Activated T-cell treated with anti-CD3 and anti-CD28 coated beads, Interleukin-2, amount 50 U/mL, for 72 hours (primary cell): ENCODE measurements at regions not wholly inside any gene's neighbourhood (a gene's known extent, or its start where the extent isn't known, plus 50 kb on each side); places are given as distances from the start of the nearest gene placed in this dataset.

Experiments used
- ATAC-seq, 2 donors: fragments of 150-1000 bp; cut with Tn5 transposase; replicated peaks in 1 of 2; 2 replicates each; pipeline ENCODE4 v1.10.0; 2021; ENCODE audit warnings: moderate library complexity in 2 of 2, mild to moderate bottlenecking in 1 of 2
- DNase-seq, 2 donors: peaks; one replicate each; pipeline ENCODE4 v3.0.0; 2021 to 2022; ENCODE audit warnings: mixed read lengths in 1 of 2
- H3K27ac Mint-ChIP-seq: one replicate; pipeline ENCODE4 v1.8.0; 2022; ENCODE audit warnings: mild to moderate bottlenecking, moderate library complexity, mixed read lengths
- H3K27me3 Mint-ChIP-seq: one replicate; pipeline ENCODE4 v1.8.0; 2022; ENCODE audit warnings: low read depth, mixed read lengths
- H3K36me3 Mint-ChIP-seq, 2 donors: one replicate each; pipeline ENCODE4 v1.8.0; 2022; ENCODE audit warnings: mixed read lengths in 2 of 2, mild to moderate bottlenecking in 1 of 2; ENCODE audit not compliant: insufficient read depth in 2 of 2
- H3K4me1 Mint-ChIP-seq: one replicate; pipeline ENCODE4 v1.8.0; 2022; ENCODE audit warnings: low read depth, mixed read lengths
- H3K4me3 Mint-ChIP-seq, 2 donors: one replicate each; pipeline ENCODE4 v1.8.0; 2022; ENCODE audit warnings: mild to moderate bottlenecking in 2 of 2, mixed read lengths in 2 of 2, moderate library complexity in 2 of 2
- H3K9me3 Mint-ChIP-seq, 2 donors: one replicate each; pipeline ENCODE4 v1.8.0; 2022; ENCODE audit warnings: mixed read lengths in 2 of 2

DNA sequence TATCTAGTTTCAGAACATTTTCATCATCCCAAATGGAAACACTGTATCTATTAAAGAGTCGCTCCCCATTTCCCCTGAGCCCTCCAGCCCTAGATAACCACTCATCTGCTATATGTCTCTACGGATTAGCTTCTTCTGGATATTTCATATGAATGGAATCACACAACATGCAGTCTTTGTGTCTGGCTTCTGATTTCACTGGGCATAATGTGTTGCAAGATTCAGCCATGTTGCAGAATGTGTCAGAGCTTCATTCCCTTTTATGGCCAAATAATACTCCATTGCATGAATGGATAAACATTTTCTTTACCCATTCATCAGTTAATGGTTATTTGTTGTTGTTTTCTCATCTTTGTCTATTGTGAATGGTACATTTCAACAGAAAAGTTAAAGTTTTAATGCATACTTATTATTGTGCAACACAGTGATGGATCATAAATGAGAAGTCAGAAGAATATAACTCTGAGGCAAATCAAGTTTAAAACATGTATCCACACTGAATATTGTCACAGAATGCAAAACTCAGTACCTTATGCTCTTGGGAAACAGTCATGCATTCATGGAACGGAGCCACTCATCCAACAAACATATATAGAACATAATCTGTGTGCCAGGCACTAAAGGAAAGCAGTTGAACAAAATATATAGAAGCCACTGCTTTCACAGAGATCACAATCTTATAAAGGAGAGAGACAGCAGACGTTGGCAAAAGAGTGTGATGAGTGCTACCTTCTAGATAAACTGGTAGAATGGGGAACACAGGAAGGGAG, 57.8 kb upstream of the MAGEA4 start:
- H3K36me3 Mint-ChIP-seq = no peaks in the 10 kb centered on the region
- no peak overlapping the region for H3K4me3 Mint-ChIP-seq
- peaks cover 33% of the 10 kb centered on the region for H3K27me3 Mint-ChIP-seq
- H3K27ac Mint-ChIP-seq = no peak overlapping the region
- H3K9me3 Mint-ChIP-seq = peaks cover 0 to 2% of the 10 kb centered on the region in 2 donors
- DNase-seq = no peak
- ATAC-seq = no peak
- no peaks in the 10 kb centered on the region for H3K4me1 Mint-ChIP-seq

DNA sequence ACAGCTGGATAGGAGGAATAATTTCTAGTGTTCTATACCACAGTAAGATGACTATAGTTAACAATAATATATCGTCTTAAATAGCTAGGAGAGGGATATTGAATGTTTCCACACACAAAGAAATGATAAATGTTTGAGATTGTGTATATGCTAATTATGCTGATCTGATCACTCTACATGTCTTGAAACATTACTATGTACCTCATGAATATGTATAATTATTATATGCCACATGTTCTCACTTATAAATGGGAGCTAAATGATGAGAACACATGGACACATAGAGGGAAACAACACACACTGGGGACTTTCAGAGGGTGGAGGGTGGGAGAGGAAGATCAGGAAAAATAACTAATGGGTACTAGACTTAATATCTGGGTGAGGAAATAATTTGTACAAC, 53.2 kb upstream of the MAGEA4 start:
- Mint-ChIP-seq H3K4me1 (no peaks in the 10 kb centered on the region), H3K4me3 (no peak overlapping the region), H3K9me3 (peaks cover 0 to 2% of the 10 kb centered on the region in 2 donors), H3K27me3 (peaks cover 24% of the 10 kb centered on the region), H3K27ac (no peak overlapping the region), H3K36me3 (no peaks in the 10 kb centered on the region)
- no peak for ATAC-seq
- no peak for DNase-seq

DNA sequence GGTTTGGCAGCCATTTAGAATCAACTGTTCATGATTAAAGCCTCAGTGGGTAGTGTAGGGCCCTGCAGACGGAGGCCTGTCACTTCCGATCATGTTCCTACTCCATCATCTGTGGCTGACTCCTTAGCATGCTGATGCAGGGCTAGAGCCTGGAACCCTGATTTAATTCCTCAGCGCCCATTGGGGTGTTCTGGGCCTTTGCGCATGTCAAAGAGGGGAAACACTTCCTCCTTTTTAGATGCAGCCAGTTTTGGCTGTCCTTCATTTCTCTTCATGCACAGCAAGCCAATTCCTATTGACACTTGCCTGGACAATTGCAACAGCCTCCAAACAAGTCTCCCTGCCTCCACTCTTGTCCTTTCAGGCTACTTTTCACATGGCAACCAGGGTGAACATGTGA, 51.9 kb upstream of the MAGEA4 start:
- H3K27ac Mint-ChIP-seq = no peak overlapping the region
- no peak for ATAC-seq
- DNase-seq = no peak
- H3K36me3 Mint-ChIP-seq = no peaks in the 10 kb centered on the region
- H3K4me3 Mint-ChIP-seq = no peak overlapping the region
- H3K4me1 Mint-ChIP-seq = no peaks in the 10 kb centered on the region
- H3K27me3 Mint-ChIP-seq = peaks cover 11% of the 10 kb centered on the region
- H3K9me3 Mint-ChIP-seq = no peaks in the 10 kb centered on the region
